ENCODE measurements at regions not wholly inside any gene's neighbourhood (a gene's known extent, or its start where the extent isn't known, plus 50 kb on each side); places are given as distances from the start of the nearest gene placed in this dataset.

DNA sequence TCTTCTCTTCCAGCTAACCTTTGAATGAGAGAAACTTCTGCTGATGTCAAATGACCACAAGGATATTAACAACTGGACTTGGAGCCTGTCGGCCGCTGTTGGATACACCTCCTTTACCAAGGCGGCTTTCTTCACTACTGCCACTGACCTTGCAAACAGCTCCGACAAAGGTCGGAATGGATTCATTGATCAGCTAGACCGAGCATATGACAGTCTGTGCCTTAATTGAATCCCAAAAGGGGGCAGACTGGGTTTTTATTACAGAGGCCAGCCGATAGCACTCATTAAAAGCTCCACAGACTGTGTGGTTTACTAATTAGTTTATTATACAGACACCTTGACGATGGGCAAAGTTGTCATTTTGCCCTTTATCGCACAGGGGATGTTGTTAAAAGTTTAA, 394.5 kb downstream of the RERGL start:
- intact Hi-C loops (cut with DNase I) = no loop called here
- no peak overlapping the region for H3K4me3 ChIP-seq (ENCODE audit: low read length)
- H3K27me3 ChIP-seq (ENCODE audit: control insufficient read depth, insufficient read depth) = no peaks in the 10 kb centered on the region
- ATAC-seq (no peak), DNase-seq (no peak)
- no peaks in the 10 kb centered on the region for H3K9me3 ChIP-seq (ENCODE audit: control insufficient read depth, low read length)
- WGBS = 74% methylated on average over 9 of the region's 9 CpGs
- H3K4me1 ChIP-seq (ENCODE audit: control insufficient read depth, insufficient read depth, low read length) = no peaks in the 10 kb centered on the region
- no peak overlapping the region for H3K27ac ChIP-seq (ENCODE audit: low read length)

DNA sequence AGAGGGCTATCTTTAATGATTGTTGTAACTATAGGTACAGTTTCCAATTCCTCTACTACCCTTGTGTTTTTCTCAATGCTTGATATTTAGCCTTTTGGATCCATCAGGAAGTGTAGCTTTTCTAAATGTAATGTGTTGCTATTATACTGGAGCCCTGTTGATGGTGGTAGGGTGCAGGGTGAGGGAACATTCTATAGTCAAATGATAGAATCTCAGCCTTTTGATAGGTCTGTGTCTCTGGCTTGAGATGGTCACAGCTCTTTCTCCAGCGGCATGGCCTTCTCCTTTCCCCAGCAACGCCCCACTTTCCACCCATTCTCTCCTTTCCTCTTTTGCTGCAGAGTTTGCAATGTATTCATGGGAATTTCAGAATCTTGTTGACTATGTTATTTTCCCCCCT, 398.6 kb downstream of the RERGL start:
- ATAC-seq = no peak
- Histone ChIP-seq H3K4me1 (ENCODE audit: control insufficient read depth, insufficient read depth, low read length) (no peaks in the 10 kb centered on the region), H3K27me3 (ENCODE audit: control insufficient read depth, insufficient read depth) (no peaks in the 10 kb centered on the region), H3K27ac (ENCODE audit: low read length) (no peak overlapping the region), H3K4me3 (ENCODE audit: low read length) (no peak overlapping the region), H3K9me3 (ENCODE audit: control insufficient read depth, low read length) (no peaks in the 10 kb centered on the region)
- no peak for DNase-seq
- 78% methylated on average over 2 of the region's 2 CpGs for WGBS
- intact Hi-C loops (cut with DNase I) = no loop called here

DNA sequence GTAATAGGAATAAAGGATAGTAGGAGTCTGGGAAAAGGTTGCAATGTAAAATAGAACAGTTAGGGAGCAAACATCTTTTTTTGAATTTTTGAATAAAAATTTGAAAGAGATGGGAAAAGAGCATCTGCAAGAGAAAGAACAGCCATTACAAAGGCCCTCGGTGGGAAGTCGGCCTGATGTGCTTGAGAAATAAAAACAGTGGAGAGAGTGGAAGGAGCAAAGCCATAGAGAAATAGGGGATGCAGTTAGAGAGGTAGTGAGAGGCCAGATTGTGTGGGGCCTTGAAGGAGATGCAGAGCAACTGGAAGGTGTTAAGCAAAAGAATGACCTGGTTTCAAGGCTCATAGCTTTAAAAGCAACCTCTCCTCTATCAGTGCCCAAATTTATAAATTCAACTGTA, 409.8 kb downstream of the RERGL start:
- DNase-seq (no peak), ATAC-seq (no peak)
- Histone ChIP-seq H3K27ac (ENCODE audit: low read length) (no peak overlapping the region), H3K4me1 (ENCODE audit: control insufficient read depth, insufficient read depth, low read length) (no peaks in the 10 kb centered on the region), H3K9me3 (ENCODE audit: control insufficient read depth, low read length) (no peaks in the 10 kb centered on the region), H3K4me3 (ENCODE audit: low read length) (no peak overlapping the region), H3K27me3 (ENCODE audit: control insufficient read depth, insufficient read depth) (no peaks in the 10 kb centered on the region)
- intact Hi-C loops (cut with DNase I) = no loop called here
- WGBS = 32% methylated on average over 2 of the region's 2 CpGs

DNA sequence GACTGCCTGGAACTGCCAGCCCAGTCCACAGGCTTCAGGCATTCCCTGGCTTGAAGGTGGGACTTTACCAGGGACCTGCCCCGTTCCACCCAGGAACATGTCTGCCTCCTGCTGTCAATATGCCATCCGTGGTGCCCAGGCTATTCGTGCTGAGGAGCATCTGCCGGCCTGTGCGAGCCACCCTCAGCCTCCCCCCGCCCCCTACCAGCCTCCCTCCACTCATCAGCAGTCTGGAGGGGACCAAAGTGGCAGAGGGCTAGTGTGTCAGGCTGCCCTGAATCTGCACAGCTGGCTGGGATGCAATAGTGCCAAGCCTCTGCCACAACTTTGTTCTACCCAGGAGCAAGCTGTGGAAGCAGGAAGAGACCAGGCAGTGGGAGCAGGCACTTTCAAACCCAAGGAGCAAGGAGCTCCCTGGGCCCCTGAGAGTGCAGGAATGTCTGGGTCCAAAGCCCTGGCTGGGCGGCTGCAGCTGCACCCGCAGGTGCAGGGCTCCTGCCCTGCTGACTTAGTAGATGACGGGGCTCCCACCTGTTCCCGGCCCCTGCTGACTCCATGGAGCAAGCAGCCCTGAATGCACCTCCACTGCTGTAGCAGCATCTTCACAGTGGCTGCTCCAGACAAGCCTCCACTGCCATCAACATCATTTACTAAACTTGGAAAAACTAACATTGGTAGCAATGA, 423.2 kb downstream of the RERGL start:
- H3K4me3 ChIP-seq (ENCODE audit: low read length) = no peak overlapping the region
- 84% methylated on average over 10 of the region's 10 CpGs for WGBS
- no peaks in the 10 kb centered on the region for H3K27me3 ChIP-seq (ENCODE audit: control insufficient read depth, insufficient read depth)
- intact Hi-C loops (cut with DNase I) = no loop called here
- no peak overlapping the region for H3K27ac ChIP-seq (ENCODE audit: low read length)
- no peak for ATAC-seq
- no peak for DNase-seq
- H3K9me3 ChIP-seq (ENCODE audit: control insufficient read depth, low read length) = no peaks in the 10 kb centered on the region
- no peaks in the 10 kb centered on the region for H3K4me1 ChIP-seq (ENCODE audit: control insufficient read depth, insufficient read depth, low read length)

DNA sequence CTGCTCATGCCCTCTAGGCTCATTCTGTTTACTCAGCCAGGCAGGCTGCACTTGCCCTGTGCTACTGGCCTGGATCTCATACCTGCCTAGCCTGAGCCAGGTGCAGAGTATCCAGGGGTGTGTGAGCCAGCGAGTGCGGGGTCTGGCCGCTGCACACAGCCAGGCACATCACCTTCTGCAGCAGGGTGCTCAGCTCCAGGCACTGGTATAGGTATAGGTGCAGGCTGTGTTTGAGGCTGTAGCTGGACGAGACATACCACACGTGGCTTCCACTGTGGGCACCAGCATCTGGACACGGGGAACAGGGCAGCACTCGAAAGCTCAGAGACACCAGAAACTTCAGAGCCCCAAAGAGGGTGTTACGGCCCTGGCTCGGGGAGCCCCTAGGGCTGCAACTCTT, 424.2 kb downstream of the RERGL start:
- Histone ChIP-seq H3K9me3 (ENCODE audit: control insufficient read depth, low read length) (no peaks in the 10 kb centered on the region), H3K4me1 (ENCODE audit: control insufficient read depth, insufficient read depth, low read length) (no peaks in the 10 kb centered on the region), H3K27me3 (ENCODE audit: control insufficient read depth, insufficient read depth) (no peaks in the 10 kb centered on the region), H3K27ac (ENCODE audit: low read length) (no peak overlapping the region), H3K4me3 (ENCODE audit: low read length) (no peak overlapping the region)
- 88% methylated on average over 9 of the region's 9 CpGs for WGBS
- intact Hi-C loops (cut with DNase I) = no loop called here
- peak in 1 of 3 donors; percentile 13 for DNase-seq
- peak in 1 of 2 donors; percentile 14 for ATAC-seq

DNA sequence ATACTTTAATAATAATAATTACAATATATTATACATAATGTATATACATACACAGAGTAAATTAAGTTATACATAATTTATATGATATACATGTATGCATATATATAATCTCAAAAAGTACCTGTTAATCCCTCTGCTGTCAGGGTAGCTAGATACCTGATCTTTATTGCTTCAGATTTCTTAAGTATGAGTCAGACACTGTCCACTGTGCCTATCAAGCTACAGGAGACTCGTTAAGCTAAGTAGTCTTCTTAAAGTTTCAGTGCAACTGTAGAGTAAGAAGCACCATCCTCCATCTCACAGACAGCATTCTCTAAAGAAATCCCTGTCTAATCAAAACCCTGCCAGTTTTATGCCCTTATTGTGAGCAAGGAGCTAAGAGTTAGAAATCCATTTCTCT, 428.7 kb downstream of the RERGL start:
- ATAC-seq (no peak), DNase-seq (no peak)
- Histone ChIP-seq H3K27ac (ENCODE audit: low read length) (no peak overlapping the region), H3K27me3 (ENCODE audit: control insufficient read depth, insufficient read depth) (no peaks in the 10 kb centered on the region), H3K4me1 (ENCODE audit: control insufficient read depth, insufficient read depth, low read length) (no peaks in the 10 kb centered on the region), H3K9me3 (ENCODE audit: control insufficient read depth, low read length) (no peaks in the 10 kb centered on the region), H3K4me3 (ENCODE audit: low read length) (no peak overlapping the region)
- intact Hi-C loops (cut with DNase I) = no loop called here
- 43% methylated on average over 1 of the region's 1 CpG for WGBS

DNA sequence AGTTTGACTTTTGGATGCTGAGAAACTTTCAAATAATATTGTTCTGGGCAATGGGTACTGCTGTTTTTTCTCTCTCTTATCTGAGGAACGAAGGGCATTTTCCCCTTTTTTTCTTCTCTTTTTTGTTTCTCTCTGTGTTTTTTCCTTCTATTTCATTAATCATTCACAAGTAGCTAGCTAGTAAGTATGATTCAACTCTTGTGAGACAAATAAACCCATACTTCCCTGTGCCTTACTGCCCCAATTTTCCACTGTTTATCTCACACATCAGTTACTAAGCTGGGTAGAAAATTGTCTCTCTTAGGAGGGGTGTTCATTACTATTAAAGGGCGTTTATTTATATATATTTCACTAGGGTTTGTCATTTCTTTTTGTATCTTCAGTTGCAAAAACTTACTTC, 437.6 kb downstream of the RERGL start:
- ATAC-seq = no peak
- Histone ChIP-seq H3K4me3 (ENCODE audit: low read length) (no peak overlapping the region), H3K27me3 (ENCODE audit: control insufficient read depth, insufficient read depth) (no peaks in the 10 kb centered on the region), H3K27ac (ENCODE audit: low read length) (no peak overlapping the region), H3K4me1 (ENCODE audit: control insufficient read depth, insufficient read depth, low read length) (no peaks in the 10 kb centered on the region), H3K9me3 (ENCODE audit: control insufficient read depth, low read length) (no peaks in the 10 kb centered on the region)
- WGBS = 64% methylated on average over 2 of the region's 2 CpGs
- no peak for DNase-seq
- intact Hi-C loops (cut with DNase I) = no loop called here

DNA sequence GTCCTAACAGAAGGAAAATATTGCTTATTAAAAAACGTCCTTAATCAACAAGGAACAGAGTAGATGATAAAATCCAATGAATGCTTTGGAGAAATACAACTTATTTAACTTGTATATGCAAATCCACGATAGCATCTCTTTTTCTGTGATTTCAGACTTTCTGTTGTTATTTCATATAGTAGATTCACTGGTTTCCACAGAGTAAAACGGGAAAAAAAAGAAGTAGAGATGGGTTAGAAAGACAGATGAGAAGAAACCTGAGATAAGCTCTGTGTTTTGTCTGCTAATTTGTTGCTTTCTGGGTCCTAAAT, 447.7 kb downstream of the RERGL start:
- Histone ChIP-seq H3K27me3 (ENCODE audit: control insufficient read depth, insufficient read depth) (no peaks in the 10 kb centered on the region), H3K27ac (ENCODE audit: low read length) (no peak overlapping the region), H3K4me1 (ENCODE audit: control insufficient read depth, insufficient read depth, low read length) (no peaks in the 10 kb centered on the region), H3K9me3 (ENCODE audit: control insufficient read depth, low read length) (no peaks in the 10 kb centered on the region), H3K4me3 (ENCODE audit: low read length) (no peak overlapping the region)
- 32% methylated on average over 3 of the region's 3 CpGs for WGBS
- DNase-seq (no peak), ATAC-seq (no peak)
- intact Hi-C loops (cut with DNase I) = no loop called here

DNA sequence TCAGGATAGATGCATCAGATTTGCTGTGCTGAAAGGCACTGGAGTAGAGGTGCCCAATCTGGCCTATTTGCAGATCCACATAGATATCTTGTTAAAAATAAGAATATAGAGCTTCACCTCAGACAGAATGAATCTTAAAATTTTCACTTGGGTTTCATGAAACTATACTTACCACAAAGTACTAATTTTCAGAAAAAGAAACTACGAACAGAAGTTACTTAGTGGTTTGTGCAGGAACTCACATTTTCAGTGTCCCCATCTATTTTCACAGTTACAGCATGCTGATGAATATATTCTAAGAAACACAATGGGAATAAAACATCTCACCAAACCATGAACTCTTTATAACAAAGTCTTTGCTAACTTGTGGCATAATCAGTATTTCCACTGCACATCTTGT, 449.4 kb downstream of the RERGL start:
- WGBS = 87% methylated on average over 1 of the region's 1 CpG
- ATAC-seq = no peak
- no peak for DNase-seq
- Histone ChIP-seq H3K4me1 (ENCODE audit: control insufficient read depth, insufficient read depth, low read length) (no peaks in the 10 kb centered on the region), H3K9me3 (ENCODE audit: control insufficient read depth, low read length) (no peaks in the 10 kb centered on the region), H3K27me3 (ENCODE audit: control insufficient read depth, insufficient read depth) (no peaks in the 10 kb centered on the region), H3K4me3 (ENCODE audit: low read length) (no peak overlapping the region), H3K27ac (ENCODE audit: low read length) (no peak overlapping the region)
- intact Hi-C loops (cut with DNase I) = no loop called here

DNA sequence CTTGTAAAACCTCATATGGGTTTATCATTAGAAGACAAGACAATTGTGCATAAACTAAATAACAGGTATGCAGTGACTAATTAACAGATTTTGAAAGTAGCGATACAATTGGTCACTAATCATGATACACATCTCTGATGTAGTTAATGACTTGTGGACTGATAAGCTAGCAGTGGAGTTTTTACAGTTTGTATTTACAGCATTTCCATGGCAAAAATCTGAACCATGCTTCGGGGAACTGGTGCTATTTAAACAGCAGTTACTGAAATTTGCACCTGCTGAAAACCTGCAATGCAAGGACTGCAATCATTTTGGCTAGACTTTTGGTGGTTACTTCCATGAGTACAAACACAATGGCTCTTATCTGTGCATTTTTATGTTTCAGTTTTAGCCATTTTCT, 471.2 kb downstream of the RERGL start:
- Histone ChIP-seq H3K27ac (ENCODE audit: low read length) (no peak overlapping the region), H3K4me1 (ENCODE audit: control insufficient read depth, insufficient read depth, low read length) (no peaks in the 10 kb centered on the region), H3K27me3 (ENCODE audit: control insufficient read depth, insufficient read depth) (no peaks in the 10 kb centered on the region), H3K9me3 (ENCODE audit: control insufficient read depth, low read length) (no peaks in the 10 kb centered on the region), H3K4me3 (ENCODE audit: low read length) (no peak overlapping the region)
- no peak for ATAC-seq
- DNase-seq = no peak
- intact Hi-C loops (cut with DNase I) = no loop called here
- WGBS = 71% methylated on average over 2 of the region's 2 CpGs

DNA sequence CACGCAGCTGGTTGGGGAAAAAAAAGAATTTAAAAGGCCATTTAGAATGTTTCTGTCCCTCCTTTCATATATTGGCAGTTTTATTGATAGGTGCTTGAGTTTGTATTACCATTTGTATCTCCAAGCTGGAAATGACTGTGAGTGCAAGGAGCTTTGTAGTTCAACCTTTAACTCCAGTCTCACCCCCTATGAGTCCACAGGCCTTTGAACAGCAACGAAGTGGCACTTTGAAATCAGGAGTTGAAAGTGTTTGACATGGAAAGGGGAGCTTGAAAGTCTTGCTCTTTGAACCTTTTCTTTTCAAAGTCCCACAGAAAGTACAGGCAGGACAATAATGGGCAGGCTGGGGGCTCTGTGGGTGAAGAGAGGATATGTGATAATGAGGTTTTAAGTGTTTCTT, 480.3 kb downstream of the RERGL start:
- intact Hi-C loops (cut with DNase I) = no loop called here
- WGBS = 44% methylated on average over 2 of the region's 2 CpGs
- no peak for ATAC-seq

DNA sequence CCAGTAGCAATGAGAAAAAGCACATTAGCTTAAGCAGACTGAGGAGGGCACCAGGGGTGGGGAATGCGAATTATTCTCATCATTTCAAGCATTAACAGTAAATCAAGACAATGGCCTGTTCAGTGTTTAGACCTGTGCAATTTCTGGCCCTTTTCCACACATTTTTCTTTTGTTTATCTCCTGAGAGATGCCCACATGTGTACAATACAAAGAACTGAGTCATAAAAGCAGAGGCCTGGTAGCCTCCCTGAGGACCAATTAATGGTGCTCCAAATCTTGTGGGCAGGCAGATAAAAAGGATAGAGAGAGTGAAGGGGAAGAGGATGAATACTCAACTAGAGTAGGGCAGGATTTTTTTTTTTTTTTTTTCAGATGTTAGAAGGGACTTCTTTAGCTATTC, 480.8 kb downstream of the RERGL start:
- intact Hi-C loops (cut with DNase I) = no loop called here
- DNase-seq (no peak), ATAC-seq (no peak)
- Histone ChIP-seq H3K9me3 (ENCODE audit: control insufficient read depth, low read length) (no peaks in the 10 kb centered on the region), H3K4me3 (ENCODE audit: low read length) (no peak overlapping the region), H3K27me3 (ENCODE audit: control insufficient read depth, insufficient read depth) (no peaks in the 10 kb centered on the region), H3K4me1 (ENCODE audit: control insufficient read depth, insufficient read depth, low read length) (no peaks in the 10 kb centered on the region), H3K27ac (ENCODE audit: low read length) (no peak overlapping the region)
- WGBS = 70% methylated on average over 1 of the region's 1 CpG

More for the DNA sequence above, 480.3 kb downstream of the RERGL start:
- Histone ChIP-seq H3K4me3 (ENCODE audit: low read length) (no peak overlapping the region), H3K27me3 (ENCODE audit: control insufficient read depth, insufficient read depth) (no peaks in the 10 kb centered on the region), H3K9me3 (ENCODE audit: control insufficient read depth, low read length) (no peaks in the 10 kb centered on the region), H3K27ac (ENCODE audit: low read length) (no peak overlapping the region), H3K4me1 (ENCODE audit: control insufficient read depth, insufficient read depth, low read length) (no peaks in the 10 kb centered on the region)
- DNase-seq = no peak

Measured in right cardiac atrium (tissue), 5 donors.